ENCODE measurements at regions not wholly inside any gene's neighbourhood (a gene's known extent, or its start where the extent isn't known, plus 50 kb on each side); places are given as distances from the start of the nearest gene placed in this dataset.
"Not testable (repeated sequence)": the region's sequence is repeated elsewhere in the genome, so short reads cannot be mapped to it uniquely, and the experiment has no call there.

DNA sequence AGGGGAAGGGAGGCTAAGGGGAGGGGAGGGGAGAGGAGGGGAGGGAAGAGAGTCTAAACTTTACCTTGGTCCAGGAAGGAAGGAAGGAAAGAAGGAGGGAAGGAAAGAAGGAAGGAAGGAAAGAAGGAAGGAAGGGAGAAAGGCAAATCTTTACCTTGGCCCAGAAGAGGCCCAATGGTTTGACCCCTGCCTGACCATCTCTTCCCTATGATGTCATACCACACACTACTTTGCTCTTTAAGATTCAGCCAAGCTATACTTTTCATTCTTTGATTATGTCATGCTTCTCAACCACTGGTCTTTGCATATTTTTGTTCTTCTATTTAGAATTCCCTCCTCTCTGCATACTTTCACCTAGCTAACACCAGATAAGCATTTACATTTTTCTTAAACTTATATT is 1077.5 kb downstream of the PCDH9 start:
- DNase-seq (ENCODE audit: low spot score) = no peak

DNA sequence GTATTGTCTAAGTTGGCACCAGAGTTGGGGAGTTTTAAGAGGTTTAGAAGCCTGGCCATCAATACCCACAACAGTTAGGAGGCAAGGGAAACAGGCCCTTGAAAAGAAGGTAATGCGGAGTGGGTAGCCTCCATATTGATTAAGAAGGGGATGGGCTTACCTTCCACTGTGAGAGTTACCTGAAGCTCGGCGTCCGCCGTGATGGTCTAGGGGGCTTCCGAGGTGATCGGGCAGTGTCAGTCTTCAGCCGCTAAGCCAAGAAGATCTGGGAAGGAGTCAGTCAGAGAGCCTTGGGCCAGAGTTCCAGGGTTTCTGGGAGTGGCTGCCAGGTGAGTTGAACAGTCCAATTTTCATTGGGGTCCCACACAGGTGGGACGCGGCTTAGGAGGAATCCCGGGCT is 1085.8 kb downstream of the PCDH9 start:
- DNase-seq (ENCODE audit: low spot score) = not testable (repeated sequence)

DNA sequence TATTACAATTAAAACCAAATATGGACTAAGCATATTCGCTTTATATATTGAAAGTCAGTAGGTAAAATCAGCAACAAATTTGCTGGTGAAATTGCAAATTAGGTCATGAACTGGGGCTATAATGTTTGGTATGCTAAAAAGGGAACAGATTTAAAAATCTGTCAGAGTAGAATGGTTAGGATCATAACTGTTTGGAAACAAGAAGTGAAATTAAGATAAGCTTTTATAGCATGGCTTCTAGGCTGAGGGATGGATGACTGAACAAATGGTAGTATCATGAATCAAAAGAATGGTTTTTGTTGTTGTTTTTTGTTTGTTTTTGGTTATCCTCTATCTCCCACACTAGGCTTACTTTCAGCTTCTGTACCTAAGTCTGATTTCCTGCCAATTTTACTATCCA is 1090.4 kb downstream of the PCDH9 start:
- DNase-seq (ENCODE audit: low spot score) = no peak

DNA sequence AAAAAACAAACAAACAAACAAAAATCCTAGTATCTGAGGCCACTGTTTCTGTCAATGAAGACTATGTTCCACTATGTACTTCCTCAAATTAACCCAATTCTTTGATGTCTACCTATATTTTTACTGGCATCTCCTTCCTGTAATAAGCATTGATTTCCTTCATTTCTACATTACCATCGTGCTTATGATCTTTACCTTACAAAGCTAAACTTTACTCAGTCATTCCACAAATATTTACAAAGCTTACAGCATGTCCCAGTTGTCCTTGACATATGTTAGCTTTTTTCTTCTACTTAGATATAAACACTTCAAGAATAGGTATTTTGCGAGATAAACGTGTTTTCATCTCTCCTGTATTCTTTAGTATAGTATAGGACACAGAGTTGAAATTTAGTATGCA is 1090.9 kb downstream of the PCDH9 start:
- no peak for DNase-seq (ENCODE audit: low spot score)

DNA sequence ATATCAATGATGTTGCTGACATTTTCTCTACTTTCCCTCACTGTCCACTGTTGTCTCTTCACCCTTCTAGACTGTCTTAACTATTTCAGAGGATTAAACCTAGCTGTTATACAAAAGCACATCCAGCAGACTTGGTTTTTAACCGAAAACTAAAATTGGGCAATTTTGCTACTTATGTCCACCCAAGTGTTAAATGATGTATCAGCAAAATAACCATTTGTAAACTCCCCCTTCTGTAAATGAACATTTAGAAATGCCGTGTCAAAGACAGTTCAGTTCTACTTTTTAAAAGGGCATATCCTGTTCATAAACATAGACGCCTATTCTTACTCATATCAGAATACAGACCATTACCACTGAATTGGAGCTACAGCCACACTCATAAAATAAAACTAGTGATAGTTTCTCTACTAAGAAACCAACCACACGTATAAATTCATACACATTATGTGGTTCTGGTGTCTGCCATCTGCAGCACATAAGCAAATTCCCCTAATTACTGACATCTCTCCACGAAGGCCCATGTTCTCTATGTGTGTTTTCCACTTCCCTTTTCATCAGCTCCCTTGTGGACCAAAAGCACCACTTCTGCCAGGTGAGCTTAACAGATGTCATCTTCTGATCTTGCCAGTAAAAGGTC is 1091.8 kb downstream of the PCDH9 start:
- no peak for DNase-seq (ENCODE audit: low spot score)

DNA sequence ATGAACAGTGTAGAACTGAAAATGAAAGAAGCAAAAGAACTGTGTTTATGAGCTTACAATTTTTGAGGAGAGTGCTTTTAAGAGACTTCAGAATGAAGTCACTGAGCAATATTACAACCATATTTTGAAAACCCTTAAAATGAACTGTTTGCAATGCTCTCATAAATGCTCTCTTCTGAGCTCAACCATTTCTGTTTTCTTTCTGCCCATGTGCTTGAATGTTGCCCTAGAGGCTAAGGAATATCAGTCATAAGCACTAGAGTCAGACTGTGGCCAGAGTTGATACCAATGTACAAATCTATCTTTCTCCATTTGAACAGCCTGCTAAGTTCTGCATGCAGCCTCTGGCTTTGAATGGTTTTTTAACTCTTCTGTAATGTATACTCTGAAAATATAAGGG is 1092.8 kb downstream of the PCDH9 start:
- DNase-seq (ENCODE audit: low spot score) = no peak

DNA sequence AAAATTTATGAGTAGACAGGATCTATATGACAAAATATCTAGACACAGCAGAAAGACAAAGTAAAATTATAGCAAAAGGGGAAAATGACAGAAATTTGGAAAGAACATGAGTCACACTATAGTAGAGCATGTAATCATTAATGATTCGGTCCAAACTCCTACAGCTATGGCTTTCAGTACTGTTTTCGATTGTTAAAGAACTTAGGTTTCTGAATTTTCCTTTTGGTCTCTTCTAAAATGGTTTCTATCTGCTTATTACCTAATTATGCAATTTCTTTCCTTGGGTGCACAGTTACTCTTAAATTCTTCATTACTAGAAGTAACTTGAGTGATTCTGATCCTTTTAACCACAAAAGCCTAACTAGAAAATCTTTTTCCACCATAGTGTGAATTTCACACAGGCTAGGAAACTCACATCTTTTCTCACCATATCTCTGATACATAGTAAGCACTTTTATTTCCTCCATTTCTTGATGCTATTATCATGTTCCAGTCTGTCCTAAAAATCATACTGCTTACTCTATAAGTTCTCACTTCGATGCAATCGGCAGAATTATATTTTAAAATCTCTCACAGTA is 1101.4 kb downstream of the PCDH9 start:
- DNase-seq (ENCODE audit: low spot score) = no peak

DNA sequence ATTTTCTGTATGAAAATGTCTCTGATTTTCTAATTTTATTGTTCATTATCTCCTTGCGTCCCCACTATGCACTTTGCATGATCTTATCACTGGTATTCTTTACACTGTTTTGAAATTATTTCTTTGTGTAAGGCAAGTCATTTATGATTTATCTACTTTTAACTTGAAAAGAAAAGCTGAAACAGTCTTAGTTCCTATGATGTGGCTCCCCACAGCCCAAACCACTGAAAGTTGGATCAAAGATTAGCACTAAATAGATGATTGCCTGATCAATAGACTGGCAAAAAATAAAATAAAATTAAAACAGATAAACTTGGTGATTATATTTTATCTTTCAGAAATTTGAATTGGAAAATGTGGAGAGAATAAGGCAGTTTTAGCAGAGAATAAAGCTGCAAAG is 1101.9 kb downstream of the PCDH9 start:
- DNase-seq (ENCODE audit: low spot score) = no peak

DNA sequence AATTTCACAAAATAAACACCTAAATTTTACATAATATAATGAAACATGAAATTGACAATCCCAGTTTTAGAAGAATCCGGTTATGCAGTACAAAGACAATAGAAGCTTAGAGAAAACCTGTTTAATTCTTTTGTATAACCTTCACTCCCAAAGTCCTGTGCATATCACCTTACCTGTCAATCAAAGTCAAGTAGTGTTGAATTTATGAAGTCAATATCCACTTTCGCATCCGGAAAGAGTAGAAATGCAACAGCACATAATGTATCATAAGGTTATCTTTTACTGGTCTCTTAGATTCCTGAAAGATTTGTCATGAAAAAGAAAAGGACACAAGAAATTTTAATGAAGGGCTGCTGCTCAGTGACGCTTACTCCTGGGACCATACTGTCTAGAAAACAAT is 1112.6 kb downstream of the PCDH9 start:
- no peak for DNase-seq (ENCODE audit: low spot score)

DNA sequence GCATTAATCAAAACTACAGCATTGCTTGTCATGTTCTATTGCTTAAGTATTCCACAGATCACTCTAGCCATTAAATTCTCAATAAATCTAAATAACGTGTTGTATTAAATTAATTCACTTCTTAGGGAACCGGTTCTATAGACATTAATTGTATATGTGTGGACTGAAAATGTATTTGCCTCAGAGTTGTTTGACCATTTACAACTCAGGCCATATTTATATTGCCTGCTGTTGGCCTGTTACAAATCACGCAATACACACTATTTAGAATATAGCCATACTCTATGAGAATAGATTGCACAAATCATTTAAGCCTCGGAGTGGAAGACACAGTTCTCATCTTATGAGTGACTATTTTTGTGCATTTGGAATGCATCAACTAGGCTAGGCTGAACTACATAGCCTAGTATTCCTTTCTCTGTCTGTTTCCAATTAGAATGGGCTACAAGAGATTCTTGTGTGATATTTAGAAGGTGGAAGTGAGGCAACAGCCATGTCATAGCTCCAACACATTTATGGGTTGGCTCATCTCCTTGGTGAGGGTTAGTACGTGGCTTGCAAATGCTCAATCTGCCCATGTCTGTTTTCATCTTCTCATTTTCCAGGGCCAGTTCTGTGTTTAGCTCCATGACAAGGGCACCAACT is 1116.1 kb downstream of the PCDH9 start:
- no peak for DNase-seq (ENCODE audit: low spot score)

DNA sequence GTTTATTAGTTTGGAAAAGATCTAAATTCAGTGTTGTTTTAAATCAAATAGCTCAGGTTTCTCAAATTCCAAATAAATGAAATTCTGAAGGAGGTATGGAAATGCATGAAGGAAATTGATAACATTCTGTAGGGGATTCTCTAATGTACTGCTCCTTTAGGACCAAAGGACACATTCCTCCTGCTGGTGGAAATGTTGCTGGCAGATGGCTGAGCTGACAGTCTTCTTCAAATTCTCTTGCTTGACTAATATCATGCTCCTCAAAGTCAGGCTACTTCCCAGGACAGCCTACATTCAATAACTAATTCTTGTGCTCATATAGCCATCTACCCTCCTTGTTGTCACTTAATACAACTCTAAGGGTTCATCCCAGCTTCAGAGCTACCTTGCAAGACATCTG is 1118.5 kb downstream of the PCDH9 start:
- no peak for DNase-seq (ENCODE audit: low spot score)

DNA sequence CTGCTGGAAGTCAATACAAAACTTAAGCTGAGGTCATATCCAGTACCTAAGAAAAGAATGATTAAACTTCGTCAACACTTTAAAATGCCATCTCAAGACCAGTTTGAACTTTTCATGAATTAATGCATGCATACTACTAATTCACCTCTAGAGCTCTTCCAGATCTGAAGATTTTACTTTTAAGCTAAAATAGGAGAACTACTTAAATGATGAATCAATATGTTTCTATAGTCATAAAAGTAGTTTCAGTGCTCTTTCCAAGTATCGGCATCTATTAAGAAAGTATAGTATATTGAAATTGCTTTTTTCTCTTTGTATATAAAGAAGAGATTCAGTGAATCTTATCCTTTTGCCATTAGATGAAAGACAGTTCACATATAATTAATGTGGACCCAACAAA is 1123.9 kb downstream of the PCDH9 start:
- DNase-seq (ENCODE audit: low spot score) = no peak

DNA sequence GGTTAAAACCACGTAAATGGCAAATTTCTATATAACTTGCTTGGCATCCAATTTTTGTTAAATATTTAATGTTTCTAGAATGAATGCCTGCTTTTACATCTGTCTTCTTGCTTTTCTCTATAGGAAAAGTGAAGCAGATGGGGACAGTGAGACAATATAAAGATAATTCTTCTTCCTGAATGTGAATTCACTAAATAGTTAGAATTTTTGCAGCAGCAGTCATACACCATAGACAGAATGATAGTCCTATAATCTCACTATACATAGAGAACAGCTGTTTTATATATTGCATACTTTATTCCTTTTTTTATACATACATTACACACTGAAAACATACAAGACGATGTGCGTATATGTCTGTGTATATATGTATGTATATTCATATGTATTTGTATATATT is 1127.3 kb downstream of the PCDH9 start:
- DNase-seq (ENCODE audit: low spot score) = no peak

DNA sequence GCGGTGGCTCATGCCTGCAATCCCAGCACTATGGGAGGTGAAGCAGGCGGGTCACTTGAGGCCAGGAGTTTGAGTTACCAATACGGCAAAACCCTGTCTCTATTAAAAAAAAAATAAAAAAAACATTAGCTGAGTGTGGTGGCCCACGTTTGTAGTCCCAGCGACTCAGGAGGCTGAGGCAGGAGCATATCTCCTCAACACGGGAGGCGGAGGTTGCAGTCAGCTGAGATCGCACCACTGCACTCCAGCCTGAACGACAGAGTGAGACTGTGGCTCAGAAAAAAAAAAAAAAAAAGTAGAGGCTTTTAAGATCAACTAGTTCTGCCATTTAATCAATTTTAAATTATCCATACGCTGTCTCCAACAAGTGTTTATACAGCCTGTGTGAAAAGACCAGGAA is 1130.3 kb downstream of the PCDH9 start:
- no peak for DNase-seq (ENCODE audit: low spot score)

DNA sequence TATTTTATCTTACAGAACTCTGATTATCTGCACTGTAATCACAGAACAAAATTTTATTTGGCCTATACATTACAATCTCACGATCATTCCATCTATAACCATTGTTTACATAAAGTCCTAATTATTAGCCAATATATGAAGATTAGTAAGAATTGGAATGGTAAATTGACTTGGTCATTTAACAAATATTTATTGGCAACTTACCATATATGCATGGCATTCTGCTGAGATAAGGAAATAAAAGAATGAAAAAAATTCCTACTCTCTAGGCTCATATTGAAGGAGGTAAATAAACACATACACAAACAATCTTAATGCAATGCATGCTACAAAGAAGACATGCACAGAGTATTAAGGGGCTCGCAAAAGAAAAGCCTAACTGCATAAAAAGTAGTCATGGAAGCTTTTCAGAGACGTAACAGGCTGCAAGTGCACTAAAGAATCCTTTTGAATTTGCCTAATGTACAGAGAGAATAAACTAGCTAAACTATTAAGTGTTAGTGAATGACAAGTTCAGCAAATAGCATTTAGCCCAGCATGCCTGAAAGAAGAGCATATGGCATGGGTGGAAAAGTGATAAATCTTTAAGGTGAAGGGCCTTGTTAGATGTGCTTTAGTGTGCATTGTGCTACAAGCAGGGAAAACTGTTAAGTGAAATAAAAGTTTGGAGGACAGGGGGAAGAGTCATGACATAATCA is 1131.1 kb downstream of the PCDH9 start:
- no peak for DNase-seq (ENCODE audit: low spot score)

DNA sequence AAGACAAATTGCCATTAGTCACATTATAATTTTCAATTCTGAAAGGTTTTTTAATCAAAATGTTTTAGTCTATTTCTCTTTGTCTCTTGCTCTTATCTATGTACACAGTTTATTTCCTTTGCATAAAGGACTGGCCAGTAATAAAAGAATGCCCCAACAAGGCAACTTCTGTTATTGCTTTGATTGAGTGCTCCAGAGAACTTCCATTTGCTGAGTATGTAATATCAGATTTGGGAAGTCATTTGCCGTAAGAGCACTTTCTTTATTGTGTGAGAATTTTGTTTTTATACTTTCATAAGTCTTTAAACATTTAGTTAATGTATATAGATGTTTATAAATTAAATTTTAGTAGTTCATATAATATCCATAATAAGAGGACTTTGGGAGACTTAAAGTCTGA is 1140.4 kb downstream of the PCDH9 start:
- DNase-seq (ENCODE audit: low spot score) = no peak

DNA sequence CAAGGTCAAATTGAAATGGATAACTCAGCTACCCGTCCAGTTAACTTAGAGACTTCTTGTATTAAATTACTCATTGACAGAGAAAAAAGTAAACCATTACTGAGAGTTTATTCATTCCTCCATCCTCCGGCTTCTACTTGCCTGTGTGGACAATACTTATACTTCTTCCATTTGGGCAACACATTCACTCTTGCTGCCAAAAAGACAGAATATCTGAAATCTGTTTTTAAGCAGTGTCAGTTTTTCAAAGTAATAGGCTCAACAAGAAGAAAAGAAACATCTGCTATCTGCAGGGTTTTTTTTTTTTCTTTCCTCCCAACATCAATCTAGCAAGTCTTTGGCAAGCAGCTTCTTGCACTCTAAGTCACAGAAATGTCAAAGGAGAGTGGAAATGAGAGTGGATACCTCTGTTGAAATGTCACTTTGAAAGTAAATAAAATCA is 1142.8 kb downstream of the PCDH9 start:
- no peak for DNase-seq (ENCODE audit: low spot score)

DNA sequence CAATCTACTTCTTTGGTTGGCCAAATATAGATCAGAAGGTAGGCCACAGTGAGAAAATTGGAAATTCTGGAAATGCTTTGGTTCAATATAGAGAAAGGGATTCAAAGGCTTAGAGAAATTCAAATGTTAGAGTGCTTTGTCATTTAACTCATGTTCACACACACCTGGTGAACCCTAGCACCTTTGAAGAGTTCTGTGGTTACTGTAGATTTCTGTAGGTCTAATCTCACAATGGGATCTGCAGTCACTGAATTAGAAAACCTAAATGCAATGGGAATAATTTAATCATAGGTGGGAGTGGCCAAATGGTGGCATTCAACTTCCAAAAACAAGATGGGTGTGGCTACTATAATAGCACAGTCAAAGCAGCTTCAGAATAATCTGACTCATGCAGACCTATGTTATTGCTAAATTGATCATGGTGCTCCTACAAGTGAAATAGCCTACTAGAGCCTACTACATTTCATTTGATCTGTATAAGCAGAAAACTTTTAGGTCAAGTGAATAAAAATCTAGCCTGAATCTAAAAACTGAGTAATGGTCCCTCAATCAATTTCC is 1152.9 kb downstream of the PCDH9 start:
- DNase-seq (ENCODE audit: low spot score) = no peak

DNA sequence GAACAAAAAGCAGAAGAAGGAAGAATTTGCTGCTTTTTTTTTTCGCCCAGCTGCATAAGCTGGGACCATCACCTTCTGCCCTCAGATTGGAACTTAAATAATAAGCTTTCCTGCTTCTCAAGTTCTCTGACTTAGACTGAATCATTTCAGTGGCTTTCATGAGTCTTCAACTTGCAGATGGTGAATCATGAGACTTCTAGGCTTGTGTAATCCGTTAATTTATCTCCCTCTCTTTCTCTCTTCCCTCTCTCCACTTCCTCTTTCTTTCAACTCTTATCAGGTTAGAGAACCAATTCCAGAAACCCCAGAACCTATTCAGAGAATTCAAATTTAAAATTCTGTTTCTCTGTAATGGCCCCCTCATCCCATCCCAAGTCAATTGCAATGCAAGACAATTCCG is 1153.7 kb downstream of the PCDH9 start:
- DNase-seq (ENCODE audit: low spot score) = no peak

DNA sequence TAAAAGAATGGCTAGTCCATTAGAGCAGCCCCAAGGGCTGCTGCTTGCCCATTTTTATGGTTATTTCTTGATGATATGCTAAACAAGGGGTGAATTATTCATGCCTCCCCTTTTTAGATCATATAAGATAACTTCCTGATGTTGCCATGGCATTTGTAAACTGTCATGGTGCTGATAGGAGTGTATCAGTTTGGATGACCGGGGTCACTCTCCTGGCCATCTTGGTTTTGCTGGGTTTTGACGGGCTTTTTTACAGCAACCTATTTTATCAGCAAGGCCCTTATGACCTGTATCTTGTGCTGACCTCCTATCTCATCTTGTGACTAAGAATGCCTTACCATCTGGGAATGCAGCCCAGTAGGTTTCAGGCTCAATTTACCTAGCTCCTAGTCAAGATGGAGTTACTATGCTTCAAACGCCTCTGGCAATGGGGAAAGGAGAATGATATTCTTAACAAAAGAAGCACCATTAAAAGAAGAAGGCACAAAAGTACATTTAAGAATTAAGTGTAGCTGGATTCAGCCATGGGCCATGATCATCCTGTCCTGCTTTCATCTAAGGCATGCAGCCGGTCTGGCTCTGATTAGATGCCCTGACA is 1156.0 kb downstream of the PCDH9 start:
- DNase-seq (ENCODE audit: low spot score) = no peak

DNA sequence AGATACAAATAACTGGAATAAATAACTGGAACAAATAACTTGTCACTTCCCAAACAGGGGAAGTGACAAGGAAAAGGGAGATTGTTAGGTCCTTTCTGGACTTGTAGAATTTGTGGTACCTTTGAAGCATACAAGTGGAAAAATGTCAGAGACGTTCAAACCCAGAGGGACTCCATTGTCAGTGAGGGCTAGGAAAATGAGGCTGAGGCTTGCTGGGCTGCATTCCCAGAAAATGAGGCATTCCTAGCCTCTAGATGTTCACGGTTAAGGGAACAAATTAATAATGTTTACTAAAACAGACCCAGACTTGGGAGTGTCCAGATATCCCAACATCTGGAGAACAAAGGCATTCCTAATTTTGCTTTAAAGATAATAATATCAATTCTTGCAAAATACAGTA is 1158.0 kb downstream of the PCDH9 start:
- not testable (repeated sequence) for DNase-seq (ENCODE audit: low spot score)

DNA sequence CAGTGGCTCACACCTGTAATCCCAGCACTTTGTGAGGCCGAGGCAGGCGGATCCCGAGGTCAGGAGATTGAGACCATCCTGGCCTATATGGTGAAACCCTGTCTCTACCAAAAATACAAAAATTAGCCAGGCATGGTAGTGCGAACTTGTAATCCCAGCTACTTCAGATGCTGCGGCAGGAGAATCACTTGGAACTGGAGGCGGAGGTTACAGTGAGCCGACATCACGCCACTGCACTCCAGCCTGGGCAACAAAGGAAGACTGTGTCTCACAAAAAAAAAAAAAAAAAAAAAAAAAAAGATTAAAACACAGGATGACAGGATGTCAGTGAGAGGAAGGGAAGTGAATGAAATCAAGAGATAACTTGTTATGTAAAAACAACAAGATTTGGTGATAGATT is 1158.5 kb downstream of the PCDH9 start:
- no peak for DNase-seq (ENCODE audit: low spot score)
